ENCODE measurements at regions not wholly inside any gene's neighbourhood (a gene's known extent, or its start where the extent isn't known, plus 50 kb on each side); places are given as distances from the start of the nearest gene placed in this dataset.

- TF ChIP-seq, protein P1, sequence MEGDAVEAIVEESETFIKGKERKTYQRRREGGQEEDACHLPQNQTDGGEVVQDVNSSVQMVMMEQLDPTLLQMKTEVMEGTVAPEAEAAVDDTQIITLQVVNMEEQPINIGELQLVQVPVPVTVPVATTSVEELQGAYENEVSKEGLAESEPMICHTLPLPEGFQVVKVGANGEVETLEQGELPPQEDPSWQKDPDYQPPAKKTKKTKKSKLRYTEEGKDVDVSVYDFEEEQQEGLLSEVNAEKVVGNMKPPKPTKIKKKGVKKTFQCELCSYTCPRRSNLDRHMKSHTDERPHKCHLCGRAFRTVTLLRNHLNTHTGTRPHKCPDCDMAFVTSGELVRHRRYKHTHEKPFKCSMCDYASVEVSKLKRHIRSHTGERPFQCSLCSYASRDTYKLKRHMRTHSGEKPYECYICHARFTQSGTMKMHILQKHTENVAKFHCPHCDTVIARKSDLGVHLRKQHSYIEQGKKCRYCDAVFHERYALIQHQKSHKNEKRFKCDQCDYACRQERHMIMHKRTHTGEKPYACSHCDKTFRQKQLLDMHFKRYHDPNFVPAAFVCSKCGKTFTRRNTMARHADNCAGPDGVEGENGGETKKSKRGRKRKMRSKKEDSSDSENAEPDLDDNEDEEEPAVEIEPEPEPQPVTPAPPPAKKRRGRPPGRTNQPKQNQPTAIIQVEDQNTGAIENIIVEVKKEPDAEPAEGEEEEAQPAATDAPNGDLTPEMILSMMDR (IDR thresholded peaks at IDR 0.05; ENCODE audit: extremely low read depth in 1 of 2, insufficient read depth in 1 of 2, low read depth in 1 of 2, low read length in 2 of 2), result no peak
- TF ChIP-seq POLR2A (IDR thresholded peaks at IDR 0.05; ENCODE audit: low read depth, low read length), result no peak
- TF ChIP-seq FOS (IDR thresholded peaks at IDR 0.05; ENCODE audit: borderline replicate concordance, insufficient read depth, low read length), result no peak
- TF ChIP-seq EZH2 (IDR thresholded peaks at IDR 0.05; ENCODE audit: borderline replicate concordance, low read depth, low read length, severe bottlenecking), result no peak
- TF ChIP-seq, protein P2, sequence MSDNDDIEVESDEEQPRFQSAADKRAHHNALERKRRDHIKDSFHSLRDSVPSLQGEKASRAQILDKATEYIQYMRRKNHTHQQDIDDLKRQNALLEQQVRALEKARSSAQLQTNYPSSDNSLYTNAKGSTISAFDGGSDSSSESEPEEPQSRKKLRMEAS (IDR thresholded peaks at IDR 0.05; ENCODE audit: insufficient read depth, insufficient read length), result no peak
- no peak for TF ChIP-seq POLR2AphosphoS5 (IDR thresholded peaks at IDR 0.05; ENCODE audit: insufficient read depth, low read depth, low read length)
- no peak for TF ChIP-seq JUN (IDR thresholded peaks at IDR 0.05; ENCODE audit: borderline replicate concordance, insufficient read depth, insufficient read length, low read depth)
- TF ChIP-seq MYC (IDR thresholded peaks at IDR 0.05; ENCODE audit: low read depth, low read length), result no peak
- no peak for TF ChIP-seq GATA2 (IDR thresholded peaks at IDR 0.05; ENCODE audit: insufficient read depth, insufficient read length, low read depth, low read length)
These were observed 630.4 kb downstream of the NR2F2 start for GRCh38 chr15:96960711-96961480.

Data from endothelial cell of umbilical vein (primary cell).